CD4-positive, CD25-positive, alpha-beta regulatory T cell (primary cell): ENCODE measurements at regions not wholly inside any gene's neighbourhood (a gene's known extent, or its start where the extent isn't known, plus 50 kb on each side); places are given as distances from the start of the nearest gene placed in this dataset.

Source experiments
- ATAC-seq, 2 donors: fragments of 150-1000 bp; cut with Tn5 transposase; one replicate each; pipeline ENCODE4 v1.10.0; 2021; ENCODE audit warnings: low read depth in 2 of 2, moderate number of reproducible peaks in 2 of 2, moderate library complexity in 1 of 2
- DNase-seq, 3 donors: peaks; one replicate each; pipeline versions ENCODE4 v3.0.0 to v3.0.0-alpha.2; 2012 to 2022; ENCODE audit warnings: mixed read lengths in 1 of 3
- H3K27ac ChIP-seq: one replicate; pipeline ENCODE4 v1.7.0; 2013; ENCODE audit warnings: mild to moderate bottlenecking, low read length; ENCODE audit not compliant: insufficient read depth, poor library complexity, severe bottlenecking
- H3K27me3 ChIP-seq: one replicate; pipeline ENCODE4 v1.7.0; 2013; ENCODE audit warnings: low read length; ENCODE audit not compliant: control insufficient read depth, insufficient read depth
- H3K36me3 ChIP-seq: one replicate; pipeline ENCODE4 v1.7.0; 2013; ENCODE audit warnings: mild to moderate bottlenecking, low read length, moderate library complexity; ENCODE audit not compliant: control insufficient read depth, insufficient read depth
- H3K4me1 ChIP-seq: 2 replicates; pipeline ENCODE4 v1.7.0; 2013; ENCODE audit warnings: mild to moderate bottlenecking, low read length; ENCODE audit not compliant: insufficient read depth, control insufficient read depth, poor library complexity, severe bottlenecking
- H3K4me3 ChIP-seq: one replicate; pipeline ENCODE4 v1.7.0; 2013; ENCODE audit warnings: low read depth, mild to moderate bottlenecking, low read length, moderate library complexity
- H3K9me3 ChIP-seq, 2 experiments: 1 replicate in 1 of 2; 2 replicates in 1 of 2; pipeline ENCODE4 v1.7.0; 2013; ENCODE audit warnings: low read length in 2 of 2, mild to moderate bottlenecking in 1 of 2, moderate library complexity in 1 of 2; ENCODE audit not compliant: control insufficient read depth in 2 of 2
- H3K27ac Mint-ChIP-seq, 3 donors: one replicate each; pipeline ENCODE4 v1.8.0; 2020 to 2022; ENCODE audit warnings: mild to moderate bottlenecking in 3 of 3, mixed read lengths in 3 of 3, moderate library complexity in 2 of 3
- H3K27me3 Mint-ChIP-seq: one replicate; pipeline ENCODE4 v1.8.0; 2022; ENCODE audit warnings: mild to moderate bottlenecking, mixed read lengths
- H3K36me3 Mint-ChIP-seq: one replicate; pipeline ENCODE4 v1.8.0; 2020; ENCODE audit warnings: mixed read lengths
- H3K4me1 Mint-ChIP-seq, 4 donors: one replicate each; pipeline ENCODE4 v1.8.0; 2020 to 2022; ENCODE audit warnings: mixed read lengths in 4 of 4, mild to moderate bottlenecking in 1 of 4
- H3K4me3 Mint-ChIP-seq, 4 donors: one replicate each; pipeline ENCODE4 v1.8.0; 2020 to 2022; ENCODE audit warnings: mild to moderate bottlenecking in 4 of 4, mixed read lengths in 4 of 4, moderate library complexity in 3 of 4
- H3K9me3 Mint-ChIP-seq, 7 donors: one replicate each; pipeline ENCODE4 v1.8.0; 2020 to 2022; ENCODE audit warnings: mixed read lengths in 7 of 7, mild to moderate bottlenecking in 3 of 7, moderate library complexity in 2 of 7

DNA sequence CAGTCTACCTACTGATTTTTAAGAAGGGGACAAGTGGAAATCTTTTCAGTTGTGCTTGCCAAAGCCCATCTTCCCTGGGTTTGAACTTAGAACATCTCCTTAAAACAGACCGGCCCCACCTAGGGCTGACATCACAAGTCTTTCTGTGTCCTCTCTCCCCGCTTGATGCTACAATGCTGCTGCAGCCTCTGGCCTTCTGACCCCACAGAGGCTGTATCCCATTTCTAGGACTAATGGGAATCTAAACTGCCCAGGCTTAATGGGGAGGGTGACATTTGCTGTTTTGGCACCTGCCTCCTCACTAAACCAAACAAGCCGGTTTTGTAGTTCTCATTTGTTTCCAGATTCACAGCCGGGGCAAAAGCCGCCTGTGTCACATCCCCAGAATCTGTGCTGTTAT lies 121.3 kb upstream of the CADM1 start:
- Mint-ChIP-seq H3K4me3 (no peak overlapping the region), H3K27me3 (peaks cover 5% of the 10 kb centered on the region), H3K36me3 (no peaks in the 10 kb centered on the region), H3K4me1 (no peaks in the 10 kb centered on the region), H3K9me3 (peaks cover 0 to 2% (median 0%) of the 10 kb centered on the region in 7 donors), H3K27ac (no peak overlapping the region)
- Histone ChIP-seq H3K4me3 (no peak overlapping the region), H3K36me3 (no peaks in the 10 kb centered on the region), H3K27ac (no peak overlapping the region), H3K9me3 (no peaks in the 10 kb centered on the region), H3K27me3 (no peaks in the 10 kb centered on the region), H3K4me1 (no peaks in the 10 kb centered on the region)
- DNase-seq (no peak), ATAC-seq (no peak)

DNA sequence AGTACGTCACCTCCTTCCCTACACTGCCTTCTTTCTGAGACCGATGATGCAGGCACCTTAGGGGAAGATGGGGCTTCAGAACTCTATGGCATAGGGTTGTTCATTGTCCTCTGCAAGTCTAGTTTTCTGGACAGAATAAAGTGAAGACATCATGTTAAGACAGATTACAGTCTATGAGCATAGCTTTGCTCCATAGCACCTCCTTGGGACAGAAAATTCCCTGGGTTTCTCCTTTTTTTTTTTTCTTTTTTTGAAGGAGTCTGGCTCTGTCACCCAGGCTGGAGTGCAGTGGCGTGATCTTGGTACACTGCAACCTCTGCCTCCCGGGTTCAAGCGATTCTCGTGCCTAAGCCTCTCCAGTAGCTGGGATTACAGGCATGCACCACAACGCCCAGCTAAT lies 119.8 kb upstream of the CADM1 start:
- Mint-ChIP-seq H3K27me3 (no peaks in the 10 kb centered on the region), H3K27ac (no peak overlapping the region), H3K9me3 (peaks cover 0 to 2% (median 0%) of the 10 kb centered on the region in 7 donors), H3K36me3 (no peaks in the 10 kb centered on the region), H3K4me3 (no peak overlapping the region), H3K4me1 (no peaks in the 10 kb centered on the region)
- H3K27me3 ChIP-seq, result no peaks in the 10 kb centered on the region
- H3K9me3 ChIP-seq, result no peaks in the 10 kb centered on the region
- no peaks in the 10 kb centered on the region for H3K4me1 ChIP-seq
- H3K36me3 ChIP-seq, result no peaks in the 10 kb centered on the region
- H3K27ac ChIP-seq, result no peak overlapping the region
- ATAC-seq (no peak), DNase-seq (no peak)
- H3K4me3 ChIP-seq, result no peak overlapping the region

DNA sequence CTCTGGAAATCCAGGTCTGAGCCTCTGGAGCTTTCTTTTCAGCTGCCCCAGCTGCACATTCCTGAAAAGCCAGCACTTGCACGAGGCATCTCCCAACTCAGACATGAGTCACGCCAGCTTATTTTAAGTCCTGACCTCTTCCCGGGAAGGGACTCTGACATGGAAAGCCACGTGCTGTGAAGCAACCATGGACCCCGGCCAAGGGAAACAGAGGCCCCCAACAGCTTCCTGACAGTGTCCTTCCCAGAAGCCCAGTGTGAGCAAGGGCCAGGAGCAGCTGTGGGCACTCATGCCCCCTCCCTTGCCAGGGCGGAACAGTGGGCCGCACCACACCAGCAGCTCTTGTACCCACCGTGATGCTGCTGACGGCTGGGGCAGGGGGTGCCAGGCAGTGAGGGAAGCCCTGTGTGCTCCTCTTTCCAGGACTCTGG lies 118.8 kb upstream of the CADM1 start:
- no peak overlapping the region for H3K4me3 ChIP-seq
- no peaks in the 10 kb centered on the region for H3K9me3 ChIP-seq
- H3K36me3 ChIP-seq, result no peaks in the 10 kb centered on the region
- DNase-seq (no peak), ATAC-seq (no peak)
- H3K4me1 ChIP-seq, result no peaks in the 10 kb centered on the region
- H3K27ac Mint-ChIP-seq, result no peak overlapping the region
- H3K27ac ChIP-seq, result no peak overlapping the region
- no peaks in the 10 kb centered on the region for H3K4me1 Mint-ChIP-seq
- peaks cover 0 to 1% (median 0%) of the 10 kb centered on the region in 7 donors for H3K9me3 Mint-ChIP-seq
- H3K4me3 Mint-ChIP-seq, result no peak overlapping the region
- H3K36me3 Mint-ChIP-seq, result no peaks in the 10 kb centered on the region
- no peaks in the 10 kb centered on the region for H3K27me3 Mint-ChIP-seq
- H3K27me3 ChIP-seq, result no peaks in the 10 kb centered on the region

DNA sequence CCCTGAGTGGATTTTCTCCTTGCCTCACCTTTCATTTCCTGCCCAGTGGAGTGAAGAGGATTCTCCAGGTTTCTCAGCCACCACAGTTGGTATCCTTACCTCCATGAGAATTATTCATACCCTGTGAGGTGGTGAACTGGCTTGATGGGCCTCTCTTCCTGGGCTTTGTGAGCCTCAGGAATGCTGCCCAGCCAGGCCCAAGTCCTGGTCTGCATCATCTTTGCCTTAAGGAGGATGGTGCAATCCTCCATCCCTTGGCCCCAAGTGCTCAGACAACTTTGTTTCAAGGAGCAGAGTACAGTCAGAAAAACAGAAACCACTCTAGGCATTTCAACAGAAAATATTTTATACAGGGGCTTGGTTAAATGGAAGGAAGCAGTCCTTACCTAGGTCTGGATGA lies 114.2 kb upstream of the CADM1 start:
- Histone ChIP-seq H3K27me3 (no peaks in the 10 kb centered on the region), H3K36me3 (no peaks in the 10 kb centered on the region), H3K4me3 (no peak overlapping the region), H3K4me1 (no peaks in the 10 kb centered on the region), H3K27ac (no peak overlapping the region), H3K9me3 (no peaks in the 10 kb centered on the region)
- H3K9me3 Mint-ChIP-seq, result peaks cover 0 to 2% (median 0%) of the 10 kb centered on the region in 7 donors
- no peak overlapping the region for H3K4me3 Mint-ChIP-seq
- H3K27me3 Mint-ChIP-seq, result peaks cover 5% of the 10 kb centered on the region
- H3K27ac Mint-ChIP-seq, result no peak overlapping the region
- ATAC-seq, result no peak
- no peaks in the 10 kb centered on the region for H3K4me1 Mint-ChIP-seq
- DNase-seq, result no peak
- H3K36me3 Mint-ChIP-seq, result no peaks in the 10 kb centered on the region

DNA sequence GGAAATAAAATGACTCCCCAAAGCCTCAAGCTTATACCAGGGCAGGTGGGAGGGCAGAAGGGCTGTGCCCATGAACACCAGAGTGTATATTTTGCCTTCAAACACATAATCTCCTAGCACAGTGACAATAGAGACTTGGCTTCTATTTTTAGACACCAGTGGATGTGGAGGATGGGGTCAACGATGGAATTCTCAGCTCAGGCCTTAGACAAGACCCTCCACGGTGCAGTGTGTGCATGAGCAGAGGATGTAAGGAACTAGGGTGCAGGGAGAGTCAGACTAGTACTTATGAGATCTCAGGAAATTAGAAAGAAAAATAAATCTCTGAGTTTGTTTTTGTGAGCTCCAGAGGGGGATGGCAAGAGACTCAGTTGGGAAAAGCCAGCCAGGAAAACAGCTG lies 113.6 kb upstream of the CADM1 start:
- no peak for ATAC-seq
- no peaks in the 10 kb centered on the region for H3K4me1 Mint-ChIP-seq
- DNase-seq, result no peak
- no peaks in the 10 kb centered on the region for H3K36me3 ChIP-seq
- no peak overlapping the region for H3K27ac ChIP-seq
- no peaks in the 10 kb centered on the region for H3K36me3 Mint-ChIP-seq
- H3K9me3 Mint-ChIP-seq, result peaks cover 0 to 2% (median 1%) of the 10 kb centered on the region in 7 donors
- no peaks in the 10 kb centered on the region for H3K27me3 ChIP-seq
- no peak overlapping the region for H3K4me3 Mint-ChIP-seq
- H3K27ac Mint-ChIP-seq, result no peak overlapping the region
- H3K4me1 ChIP-seq, result no peaks in the 10 kb centered on the region
- peaks cover 5% of the 10 kb centered on the region for H3K27me3 Mint-ChIP-seq
- H3K4me3 ChIP-seq, result no peak overlapping the region
- H3K9me3 ChIP-seq, result no peaks in the 10 kb centered on the region

DNA sequence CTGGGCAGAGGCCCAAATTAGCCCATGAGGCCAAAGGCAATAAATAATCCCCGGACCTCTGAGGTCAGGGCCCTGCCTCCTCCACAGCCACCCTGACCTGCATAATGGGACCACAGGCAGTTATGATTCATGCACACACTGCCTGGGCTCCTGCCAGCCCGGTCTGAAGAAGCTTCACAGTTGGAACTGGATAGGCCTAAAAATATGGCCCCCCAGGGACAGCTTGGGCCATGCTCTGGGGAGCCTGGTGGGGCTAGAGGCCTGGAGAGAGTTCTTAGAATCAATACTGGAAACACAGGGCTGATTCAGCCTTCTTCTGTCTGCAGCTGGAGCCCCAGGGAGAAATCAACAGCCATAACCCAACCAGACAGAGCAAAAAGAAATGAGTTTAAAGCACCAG lies 112.8 kb upstream of the CADM1 start:
- H3K27ac ChIP-seq, result no peak overlapping the region
- Mint-ChIP-seq H3K9me3 (peaks cover 0 to 6% (median 1%) of the 10 kb centered on the region in 7 donors), H3K36me3 (no peaks in the 10 kb centered on the region), H3K4me3 (no peak overlapping the region), H3K27ac (no peak overlapping the region), H3K4me1 (no peaks in the 10 kb centered on the region), H3K27me3 (peaks cover 5% of the 10 kb centered on the region)
- H3K4me3 ChIP-seq, result no peak overlapping the region
- H3K36me3 ChIP-seq, result no peaks in the 10 kb centered on the region
- H3K27me3 ChIP-seq, result peaks cover 2% of the 10 kb centered on the region
- DNase-seq, result no peak
- ATAC-seq, result no peak
- H3K4me1 ChIP-seq, result no peaks in the 10 kb centered on the region
- no peaks in the 10 kb centered on the region for H3K9me3 ChIP-seq

DNA sequence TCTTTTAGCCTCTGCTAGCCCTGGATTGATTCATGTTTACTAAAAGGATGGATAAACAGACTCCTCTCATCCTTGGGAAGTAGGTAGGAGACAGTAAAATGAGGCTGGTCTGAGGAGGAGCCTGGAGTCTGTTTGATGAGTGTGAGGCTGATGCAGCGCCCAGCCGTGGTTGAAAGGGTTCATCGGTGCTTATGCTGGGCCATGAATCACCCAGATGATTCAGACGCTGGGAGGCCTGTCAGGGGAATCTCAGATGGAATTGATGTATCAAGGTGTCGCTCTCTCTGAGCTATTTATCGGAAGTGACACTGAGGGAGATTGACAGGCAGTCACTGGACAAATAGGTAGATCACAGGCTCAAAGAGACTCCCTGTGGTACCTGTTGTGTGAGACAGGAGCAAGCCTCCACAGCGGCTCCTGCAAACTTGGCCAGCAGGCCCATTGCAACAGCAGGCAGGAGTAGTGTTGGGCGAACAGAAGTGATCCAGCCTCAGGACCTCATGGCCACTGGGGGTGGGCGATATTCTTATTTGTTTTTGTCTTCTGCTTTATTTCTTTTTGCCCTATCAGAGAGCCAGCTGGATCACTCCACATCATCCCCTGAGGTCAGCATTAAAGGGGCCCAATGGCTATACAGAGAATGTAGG lies 109.9 kb upstream of the CADM1 start:
- DNase-seq, result no peak
- Histone ChIP-seq H3K4me3 (no peak overlapping the region), H3K27me3 (peaks cover 2% of the 10 kb centered on the region), H3K27ac (no peak overlapping the region), H3K4me1 (no peaks in the 10 kb centered on the region), H3K36me3 (no peaks in the 10 kb centered on the region), H3K9me3 (no peaks in the 10 kb centered on the region)
- Mint-ChIP-seq H3K9me3 (peaks cover 0 to 9% (median 1%) of the 10 kb centered on the region in 7 donors), H3K4me1 (no peaks in the 10 kb centered on the region), H3K27ac (no peak overlapping the region), H3K36me3 (no peaks in the 10 kb centered on the region), H3K27me3 (peaks cover 10% of the 10 kb centered on the region), H3K4me3 (no peak overlapping the region)
- no peak for ATAC-seq

DNA sequence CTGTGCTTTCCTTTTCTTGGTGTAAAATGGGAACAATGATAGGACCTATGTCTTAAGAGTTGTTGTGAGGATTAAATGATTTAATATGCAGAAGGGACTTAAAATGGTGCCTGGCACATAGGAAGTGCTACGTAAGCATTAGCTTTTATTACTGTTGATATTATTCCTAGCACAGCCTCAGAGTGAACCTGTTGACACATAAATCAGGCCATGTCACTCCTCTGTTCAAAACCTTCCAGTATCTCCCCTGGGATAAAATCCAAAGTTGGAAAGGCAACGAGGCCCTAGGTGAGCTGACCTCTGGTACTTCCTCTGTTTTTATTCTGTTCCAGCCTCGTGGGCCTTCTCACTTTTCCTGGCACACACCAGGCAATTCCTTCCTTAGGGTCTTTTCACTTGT lies 108.8 kb upstream of the CADM1 start:
- DNase-seq, result no peak
- Mint-ChIP-seq H3K9me3 (peaks cover 0 to 9% (median 1%) of the 10 kb centered on the region in 7 donors), H3K4me3 (no peak overlapping the region), H3K4me1 (no peaks in the 10 kb centered on the region), H3K27ac (no peak overlapping the region), H3K36me3 (no peaks in the 10 kb centered on the region), H3K27me3 (peaks cover 12% of the 10 kb centered on the region)
- ATAC-seq, result no peak
- H3K9me3 ChIP-seq, result no peaks in the 10 kb centered on the region
- no peak overlapping the region for H3K4me3 ChIP-seq
- H3K27me3 ChIP-seq, result peaks cover 2% of the 10 kb centered on the region
- H3K4me1 ChIP-seq, result no peaks in the 10 kb centered on the region
- H3K36me3 ChIP-seq, result no peaks in the 10 kb centered on the region
- no peak overlapping the region for H3K27ac ChIP-seq
